SW480 (cell line): ENCODE measurements at regions not wholly inside any gene's neighbourhood (a gene's known extent, or its start where the extent isn't known, plus 50 kb on each side); places are given as distances from the start of the nearest gene placed in this dataset.
A peak's percentile ranks its signal among the peaks of the same experiment; 100 is the strongest.
"Not testable (repeated sequence)": the region's sequence is repeated elsewhere in the genome, so short reads cannot be mapped to it uniquely, and the experiment has no call there.

Source experiments
- DNase-seq: peaks from one replicate; pipeline ENCODE4 v3.0.0-alpha.2; 2016; ENCODE audit warnings: low spot score

DNA sequence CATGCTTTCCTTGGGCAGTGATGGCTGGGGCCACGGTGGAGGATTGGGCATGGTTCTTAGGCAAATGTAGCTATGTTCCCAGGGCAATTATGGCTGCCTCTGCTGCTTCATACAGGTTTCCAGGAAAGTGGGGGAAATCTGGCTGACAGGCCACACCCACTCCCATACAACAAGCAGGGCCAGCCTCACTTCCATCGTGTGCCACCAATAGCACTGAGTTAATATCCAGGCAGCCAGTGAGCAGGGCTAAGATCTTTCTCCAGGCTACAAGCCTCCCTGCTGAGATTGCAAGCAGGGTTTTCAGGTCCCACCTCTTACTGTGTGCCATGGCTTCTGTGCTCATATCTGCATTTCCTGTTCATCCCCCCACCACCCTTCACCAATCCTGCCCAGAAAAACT is 1291.9 kb downstream of the SI start:
- no peak for DNase-seq

DNA sequence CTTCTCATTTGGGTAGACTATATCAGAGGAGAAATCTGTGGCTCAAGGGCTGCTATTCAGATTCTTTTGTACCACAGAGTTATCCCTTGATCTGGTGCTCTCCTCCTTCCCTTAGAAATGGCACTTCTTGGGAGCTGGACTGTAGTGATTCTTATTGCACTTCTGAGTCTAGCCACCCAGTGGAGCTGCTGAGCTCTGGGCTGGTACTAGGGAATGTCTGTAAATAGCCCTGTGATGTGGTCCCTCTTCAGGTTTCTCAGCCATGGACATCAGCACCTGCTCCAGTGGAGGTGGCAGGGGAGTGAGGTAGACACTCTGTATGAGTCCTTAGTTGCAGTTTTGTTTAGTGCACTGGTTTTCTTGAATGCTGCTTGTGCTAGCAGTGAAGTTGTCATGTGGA is 1292.6 kb downstream of the SI start:
- DNase-seq = no peak

DNA sequence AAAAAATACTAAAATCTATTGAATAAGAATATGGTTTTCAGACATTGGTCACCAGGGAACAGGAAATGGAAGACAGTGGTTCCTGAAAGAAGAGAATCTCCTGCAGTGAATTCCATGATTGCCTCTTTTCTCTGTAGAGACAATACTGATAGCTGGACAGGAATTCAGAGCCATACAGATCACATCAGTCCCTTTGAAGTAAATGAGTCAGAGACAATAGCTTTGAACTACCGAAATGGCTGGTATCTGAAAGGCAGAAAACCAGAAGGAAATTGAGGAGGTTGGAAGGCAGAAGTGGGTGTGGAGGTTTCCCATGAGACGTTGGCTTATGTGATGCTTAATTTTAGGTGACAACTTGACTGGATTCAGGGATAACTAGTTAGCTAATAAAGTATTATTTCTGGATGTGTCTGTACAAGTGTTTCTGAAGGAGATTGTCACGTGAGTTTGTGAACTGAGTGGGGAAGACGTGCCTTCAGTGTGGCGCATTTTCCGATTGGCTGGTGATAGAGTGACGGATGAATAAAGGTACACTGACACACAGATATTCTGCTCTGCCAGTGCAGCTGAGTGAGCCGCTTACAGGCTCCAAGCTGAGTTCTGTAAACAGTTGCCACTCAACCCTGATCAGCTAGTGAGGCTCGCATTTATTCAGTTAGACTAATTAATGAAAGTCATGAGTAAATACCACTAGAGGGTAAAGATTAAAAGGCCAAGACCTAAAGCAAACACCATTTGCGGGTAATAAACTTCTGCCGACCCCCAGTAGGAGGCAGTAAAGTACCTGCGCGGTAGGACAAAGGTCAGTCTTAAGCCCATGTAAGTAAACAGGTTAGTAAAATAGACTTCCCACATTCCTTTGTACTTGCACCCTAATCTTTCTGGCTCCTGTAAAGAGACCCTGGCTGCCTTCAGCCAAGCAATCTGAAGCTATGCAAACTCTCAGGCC is 1298.6 kb downstream of the SI start:
- peak; percentile 21 for DNase-seq

DNA sequence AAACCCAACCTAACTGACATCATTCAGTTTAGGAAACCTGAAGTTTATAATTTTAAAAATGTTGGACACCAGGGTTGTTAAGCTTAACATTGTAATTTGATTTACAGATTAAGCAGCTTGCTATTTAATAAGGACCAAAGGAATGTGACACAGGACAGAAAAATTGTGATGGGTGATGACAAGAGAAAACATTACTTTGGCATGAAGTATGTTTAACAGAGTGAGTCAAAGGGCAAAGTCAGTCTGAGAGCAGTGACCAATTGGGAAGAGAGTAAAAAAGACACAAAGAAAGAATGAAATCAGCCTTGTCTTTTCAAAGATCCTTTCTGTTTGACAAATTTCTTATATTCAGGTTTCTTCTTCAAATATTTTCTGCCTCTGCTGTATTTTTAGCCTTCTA is 1301.6 kb downstream of the SI start:
- no peak for DNase-seq

DNA sequence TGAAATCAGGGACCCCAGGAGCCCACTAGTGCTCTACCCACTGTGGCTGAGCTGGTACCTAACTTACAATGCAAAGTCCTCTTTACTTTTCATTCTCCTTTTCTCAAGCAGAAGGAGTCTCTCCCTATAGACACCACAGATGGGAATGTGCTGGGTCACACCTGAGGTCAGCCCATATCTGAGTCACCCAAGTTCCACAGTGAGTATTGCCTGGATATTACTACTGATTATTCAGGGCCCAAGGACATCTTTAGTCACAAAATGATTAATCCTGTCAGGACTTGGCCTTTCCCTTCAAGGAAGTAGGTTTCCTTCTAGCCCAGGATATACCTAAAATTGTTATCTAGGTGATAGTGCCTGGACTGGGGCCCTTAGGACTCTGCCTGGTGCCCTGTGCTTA is 1305.2 kb downstream of the SI start:
- DNase-seq = no peak

DNA sequence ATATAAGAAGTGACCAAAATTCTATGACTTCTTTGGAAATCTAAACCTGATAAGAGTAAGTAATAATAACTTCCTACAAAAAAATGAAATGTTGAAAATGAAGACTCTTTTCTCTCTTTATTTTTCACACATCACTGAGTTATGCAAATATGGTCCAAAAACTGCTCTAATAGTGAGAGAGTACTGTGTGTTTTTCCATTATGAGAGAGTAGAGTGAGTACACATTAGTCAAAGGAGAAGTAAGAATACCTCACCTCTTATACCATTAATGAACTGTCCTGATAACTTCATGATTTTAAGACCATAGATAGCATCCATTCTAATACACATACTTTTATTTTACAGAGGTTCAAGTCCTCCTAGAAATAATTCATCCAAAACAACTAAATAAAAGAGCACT is 1310.2 kb downstream of the SI start:
- DNase-seq = no peak

DNA sequence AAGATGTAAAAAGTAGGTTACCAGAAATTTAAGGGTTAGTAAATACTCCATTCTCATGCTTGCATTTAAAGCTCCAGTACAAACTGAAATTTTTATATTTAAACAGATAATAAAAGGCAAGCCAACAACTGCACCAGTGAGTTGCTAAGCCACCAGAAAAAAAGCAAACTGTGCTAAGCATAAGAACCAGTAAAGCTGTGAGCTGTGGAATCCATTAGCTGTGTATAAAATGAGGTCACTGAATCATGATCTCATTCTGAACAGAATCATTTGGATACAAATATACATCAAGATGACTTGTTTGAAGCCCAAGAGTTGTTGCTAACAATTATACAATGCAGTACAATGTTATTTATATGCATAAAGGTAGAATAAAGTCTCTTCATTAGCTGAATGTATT is 1312.2 kb downstream of the SI start:
- DNase-seq = no peak

DNA sequence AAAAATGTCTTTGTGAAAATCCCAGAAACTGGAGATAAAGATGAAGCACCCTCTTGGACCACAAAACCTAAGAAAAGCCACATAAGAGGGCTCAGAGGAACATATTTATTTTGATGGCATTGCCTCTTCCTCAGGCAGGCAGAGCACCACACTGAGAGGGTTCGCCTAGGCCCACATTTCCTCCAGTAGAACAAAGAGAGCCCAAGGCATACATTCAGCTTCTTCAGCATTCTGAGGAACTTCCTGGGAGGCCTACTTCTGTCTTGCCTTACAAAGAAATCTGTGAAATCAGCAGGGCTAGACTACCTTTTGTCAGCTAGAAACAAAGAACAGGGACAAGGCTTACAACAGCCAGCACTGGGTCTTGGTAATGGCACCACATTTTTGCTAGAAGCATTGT is 1325.3 kb downstream of the SI start:
- DNase-seq = no peak

DNA sequence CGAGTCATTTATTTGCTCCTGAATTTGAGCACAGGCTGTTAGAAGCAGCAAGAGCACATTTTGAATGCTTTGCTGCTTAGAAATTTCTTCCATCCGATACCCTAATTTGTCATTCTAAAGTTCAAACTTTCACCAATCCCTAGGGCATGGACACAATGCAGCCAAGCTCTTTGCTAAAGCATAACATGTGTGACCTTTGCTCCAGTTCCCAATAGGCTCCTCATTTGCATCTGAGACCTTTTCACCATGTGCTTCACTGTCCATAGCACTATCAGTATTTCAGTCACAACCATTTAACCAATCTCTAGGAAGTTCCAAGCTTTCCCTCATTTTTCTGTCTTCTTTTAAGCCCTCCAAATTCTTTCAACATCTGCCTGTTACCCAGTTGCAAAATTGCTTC is 1333.1 kb downstream of the SI start:
- DNase-seq = no peak

DNA sequence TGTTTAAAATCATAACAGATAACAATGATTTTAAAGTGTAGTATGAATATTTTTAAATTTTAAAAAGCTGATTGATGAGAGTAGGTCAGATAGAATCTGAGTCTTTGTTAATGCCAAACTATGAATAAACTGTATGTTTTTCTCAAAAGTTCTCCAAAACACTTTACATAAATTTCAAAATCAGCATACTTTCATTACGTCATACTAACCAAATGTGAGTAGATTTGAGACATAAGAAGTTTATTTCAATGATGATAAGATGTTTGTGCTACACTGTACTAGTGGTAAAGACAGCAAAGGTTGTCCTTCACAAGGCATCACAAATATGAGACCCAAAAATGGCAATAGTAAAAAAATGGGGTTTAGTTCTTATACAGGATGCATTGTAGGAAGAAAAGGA is 1342.9 kb downstream of the SI start:
- no peak for DNase-seq

DNA sequence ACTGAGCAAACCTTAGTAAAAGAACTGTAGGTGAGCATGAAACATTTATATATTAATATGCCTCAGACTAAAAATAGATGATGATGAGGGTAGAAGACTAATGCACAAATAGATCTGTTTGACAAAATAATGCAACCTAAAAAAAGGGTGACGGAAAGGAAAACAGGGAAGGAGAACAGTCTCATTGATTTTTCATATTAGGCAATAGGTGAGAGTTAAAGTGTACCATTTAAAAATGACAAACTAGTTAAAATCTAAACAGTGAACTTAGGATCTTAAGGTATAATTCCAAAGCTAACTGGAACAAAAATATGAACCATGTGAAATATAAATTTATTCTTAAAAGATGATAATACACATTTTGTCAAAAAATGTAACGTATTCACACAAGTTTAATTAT is 1347.6 kb downstream of the SI start:
- DNase-seq = no peak

DNA sequence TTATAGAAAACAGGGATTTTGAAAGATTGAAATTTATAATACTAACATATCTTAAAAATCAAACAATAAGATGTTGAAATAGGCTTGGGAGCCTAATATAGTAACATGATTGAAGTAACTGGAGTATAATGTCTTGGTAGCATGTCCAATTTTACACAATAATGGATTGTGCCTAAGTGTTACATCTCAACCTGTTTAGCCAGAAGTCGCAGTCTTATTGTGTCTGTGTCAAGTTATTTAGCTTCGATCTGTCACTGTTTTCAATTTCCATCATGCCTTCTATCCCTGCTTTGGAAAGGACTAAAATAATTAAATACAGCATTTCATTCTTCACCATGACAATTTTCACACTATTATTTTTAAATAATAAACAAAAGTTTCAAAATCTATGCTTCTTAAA is 1352.2 kb downstream of the SI start:
- no peak for DNase-seq

DNA sequence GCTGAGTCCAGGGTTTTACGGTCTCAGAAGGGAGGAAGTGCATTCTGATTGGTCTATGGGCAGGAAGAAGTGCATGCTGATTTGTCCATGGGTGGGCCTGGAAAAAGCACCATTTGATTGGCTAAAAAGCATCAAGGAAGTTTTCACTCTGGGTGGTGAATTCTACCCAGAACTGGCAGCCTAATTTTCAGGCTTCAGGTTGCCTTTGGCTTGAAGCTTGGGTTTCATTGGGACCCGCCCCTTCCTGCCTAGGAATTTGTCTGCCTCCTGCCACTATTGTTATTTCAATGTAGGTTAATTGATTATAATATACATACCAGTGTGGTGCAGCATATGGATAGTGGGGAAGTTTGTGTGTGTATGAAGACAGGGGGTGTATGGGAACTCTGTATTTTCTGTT is 1355.9 kb downstream of the SI start:
- no peak for DNase-seq

DNA sequence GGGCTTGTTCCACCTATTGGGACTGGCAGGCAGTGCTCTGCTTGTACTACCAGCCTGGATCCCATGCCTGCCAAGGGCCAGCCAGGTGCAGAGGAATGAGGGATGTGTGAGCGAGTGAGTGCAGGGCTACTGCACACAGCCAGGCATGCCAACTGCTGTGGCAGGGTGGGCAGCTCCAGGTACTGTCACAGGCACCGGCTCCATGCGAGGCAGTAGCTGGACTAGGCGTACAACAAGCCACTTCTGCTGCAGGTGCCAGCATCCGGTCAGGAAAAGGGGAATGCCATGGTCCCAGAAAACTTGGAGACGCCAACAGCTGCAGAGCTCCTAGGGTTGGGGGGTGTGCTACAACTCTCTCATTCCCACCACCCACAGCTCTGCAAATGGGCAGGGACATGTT is 1356.7 kb downstream of the SI start:
- DNase-seq = no peak

DNA sequence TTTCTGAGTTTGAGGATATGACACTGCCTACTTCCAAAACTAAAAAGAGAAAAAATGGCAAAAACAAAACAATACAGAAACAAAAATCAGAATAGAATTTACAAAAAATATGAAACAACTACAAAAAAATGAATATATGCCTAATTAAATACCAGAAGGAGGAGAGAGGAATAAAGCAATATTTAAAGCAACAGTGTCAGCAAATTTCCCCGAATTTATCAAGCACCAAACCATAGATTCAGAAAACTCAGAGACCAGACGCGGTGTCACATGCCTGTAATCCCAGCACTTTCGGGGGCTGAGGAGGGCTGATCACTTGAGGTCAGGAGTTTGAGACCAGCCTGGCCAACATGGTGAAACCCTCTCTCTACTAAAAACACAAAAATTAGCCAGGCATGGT is 1360.9 kb downstream of the SI start:
- DNase-seq = no peak

DNA sequence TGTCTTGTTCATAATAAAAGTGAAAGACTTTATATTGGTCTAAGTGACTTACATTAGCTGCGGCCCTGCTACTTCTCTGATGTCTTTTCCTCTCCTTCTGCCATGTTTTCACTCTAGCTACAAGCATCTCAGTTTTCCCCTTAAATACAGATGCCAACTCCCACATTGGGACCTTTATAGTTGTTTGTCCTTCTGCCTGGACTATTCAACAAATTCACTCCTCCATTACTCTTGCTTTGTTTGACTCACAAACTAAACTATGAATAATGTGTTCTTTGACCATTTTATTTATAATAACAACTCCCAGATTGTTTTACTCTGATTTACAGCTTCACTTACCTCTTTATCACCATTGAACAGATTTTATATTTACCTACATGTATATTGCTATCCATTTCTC is 1369.9 kb downstream of the SI start:
- DNase-seq = no peak

DNA sequence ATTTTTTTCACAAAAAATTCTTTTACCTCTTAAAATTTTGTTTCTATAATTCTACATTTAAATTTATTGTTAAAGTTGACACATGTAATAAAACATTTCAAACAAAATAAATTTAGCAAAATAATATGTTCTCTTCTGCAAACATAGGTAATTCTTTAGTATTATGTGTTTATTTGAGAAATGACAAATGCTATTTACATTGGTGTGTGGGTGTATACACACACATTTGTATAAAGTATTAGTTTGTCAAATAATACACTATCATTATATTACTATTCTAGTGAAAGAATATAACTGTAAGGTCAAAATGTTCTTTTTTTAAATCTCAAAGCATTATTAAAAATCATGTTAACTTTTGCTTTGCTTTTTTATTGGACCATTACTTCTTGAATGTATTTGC is 1370.6 kb downstream of the SI start:
- DNase-seq = no peak

DNA sequence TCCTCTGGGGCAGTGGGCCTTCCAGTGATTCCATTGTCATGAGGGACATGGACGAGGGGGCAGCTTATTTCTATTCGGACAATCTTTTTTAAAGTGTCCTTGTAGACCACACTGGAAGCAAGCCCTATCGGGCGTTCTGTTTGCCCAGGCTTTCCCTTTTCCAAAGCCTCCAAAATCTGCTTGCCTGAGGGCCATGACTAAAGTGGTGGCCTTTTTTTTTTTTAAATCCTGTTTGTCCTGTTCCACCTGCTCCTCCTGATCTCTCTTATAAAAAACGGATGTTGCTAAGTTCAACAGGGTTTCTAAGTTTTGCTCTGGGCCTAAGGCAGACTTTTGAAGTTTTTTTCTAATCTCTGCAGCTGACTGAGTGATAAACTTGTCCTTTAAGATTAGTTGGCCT is 1380.1 kb downstream of the SI start:
- not testable (repeated sequence) for DNase-seq

DNA sequence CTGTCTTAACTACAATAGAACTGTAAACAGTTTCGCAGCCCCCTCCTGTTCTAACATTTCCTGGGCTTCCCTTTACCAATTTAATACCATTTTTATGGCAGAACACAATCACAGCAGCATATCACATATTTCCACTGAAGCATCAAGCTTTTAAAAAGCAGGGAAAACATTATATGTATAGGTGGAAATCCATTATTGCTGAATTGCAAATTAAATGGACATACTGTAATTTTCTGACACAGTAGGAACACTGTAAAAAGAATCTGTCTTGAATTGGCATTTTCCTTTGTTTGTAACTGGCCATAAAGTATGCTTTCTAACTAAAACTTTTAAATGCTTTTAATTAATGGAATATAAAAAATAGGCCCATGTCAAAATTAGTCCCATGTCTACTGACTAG is 1385.8 kb downstream of the SI start:
- DNase-seq = no peak

DNA sequence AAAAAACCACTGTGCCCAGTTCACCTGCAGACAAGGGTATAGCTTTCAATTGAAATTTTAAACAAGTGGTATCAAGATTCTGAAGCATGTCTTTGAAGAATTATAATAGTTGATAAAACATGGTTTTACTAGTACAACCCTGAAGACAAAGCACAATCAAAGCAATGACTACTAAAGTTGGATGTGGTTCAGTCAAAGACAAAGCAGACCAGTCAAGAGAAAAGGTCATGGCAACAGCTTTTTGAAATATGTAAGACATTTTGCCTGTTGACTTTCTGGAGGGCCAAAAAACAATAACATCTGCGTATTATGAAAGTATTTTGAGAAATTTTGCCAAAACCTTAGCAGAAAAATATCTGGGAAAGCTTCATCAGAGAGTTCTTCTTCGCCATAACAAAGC is 1393.6 kb downstream of the SI start:
- no peak for DNase-seq

DNA sequence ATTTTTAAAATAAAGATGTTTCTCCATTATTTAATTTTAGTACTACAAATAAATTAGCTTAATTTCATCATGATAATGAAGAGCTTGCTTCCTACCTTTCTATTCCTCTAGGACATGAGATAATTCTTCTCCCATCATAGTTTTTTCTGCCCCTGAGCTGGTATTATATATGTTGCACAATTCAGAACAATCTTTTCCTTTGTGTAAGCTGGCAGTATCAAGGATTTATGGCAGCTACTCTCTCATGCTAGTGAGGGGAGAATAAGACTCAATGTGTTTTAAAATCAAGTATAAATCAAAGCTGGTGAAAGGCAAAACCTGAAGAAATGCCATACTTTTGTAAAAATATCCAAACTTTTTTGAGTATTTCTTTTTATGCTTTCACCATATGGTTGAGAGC is 1405.3 kb downstream of the SI start:
- no peak for DNase-seq

DNA sequence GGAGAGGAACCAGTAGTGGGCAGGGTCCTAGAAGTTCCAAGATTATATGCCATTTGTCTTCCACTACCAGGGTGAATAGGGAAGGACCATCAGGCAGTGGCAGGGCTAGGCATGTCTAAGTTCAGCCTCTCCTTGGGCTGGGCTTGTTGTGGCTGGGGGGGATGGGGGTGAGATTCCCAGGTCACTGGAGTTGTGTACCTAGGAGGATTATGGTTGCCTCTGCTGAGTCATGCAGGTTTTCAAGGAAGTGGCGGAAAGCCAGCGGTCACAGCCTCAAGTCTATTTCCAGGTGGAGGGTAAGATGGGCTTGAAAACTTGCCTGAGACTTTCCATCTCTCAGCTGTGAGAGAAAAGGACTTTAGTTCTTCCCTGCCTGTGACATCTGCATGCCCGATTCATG is 1407.1 kb downstream of the SI start:
- DNase-seq = no peak

DNA sequence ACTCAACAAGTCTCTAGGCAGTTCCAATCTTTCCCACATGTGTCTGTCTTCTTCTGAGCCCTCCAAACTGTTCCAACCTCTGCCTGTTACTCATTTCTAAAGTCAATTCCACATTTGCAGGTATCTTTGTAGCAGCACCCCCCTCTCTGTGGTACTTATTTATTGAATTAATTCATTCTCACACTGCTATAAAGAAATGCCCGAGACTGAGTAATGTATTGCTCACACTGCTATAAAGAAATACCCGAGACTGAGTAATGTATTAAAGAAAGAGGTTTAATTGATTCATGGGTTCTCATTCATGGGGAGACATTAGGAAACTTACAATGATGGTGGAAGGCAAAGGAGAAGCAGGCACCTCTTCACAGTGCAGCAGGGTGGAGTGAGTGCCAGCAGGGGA is 1413.8 kb downstream of the SI start:
- no peak for DNase-seq

DNA sequence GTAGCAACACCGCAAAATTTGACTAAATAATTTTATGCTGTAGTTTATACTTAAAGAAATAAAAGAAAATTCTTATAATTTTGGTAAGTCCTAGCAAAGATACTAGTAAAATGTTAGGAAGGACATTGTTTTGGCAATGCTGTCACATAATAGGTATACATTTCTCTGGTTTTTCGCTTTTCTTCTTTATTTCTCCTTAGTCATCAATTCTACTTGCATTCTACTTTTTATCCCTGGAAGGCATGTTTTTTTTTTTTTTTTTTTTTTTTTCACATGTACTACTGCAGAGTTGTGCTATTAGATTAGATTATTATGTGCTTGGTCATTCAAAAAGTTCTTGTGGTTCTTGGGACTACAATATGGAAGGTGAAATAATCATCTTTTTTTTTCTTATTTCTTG is 1421.2 kb downstream of the SI start:
- DNase-seq = no peak
